RWPE2 (cell line): ENCODE measurements at regions not wholly inside any gene's neighbourhood (a gene's known extent, or its start where the extent isn't known, plus 50 kb on each side); places are given as distances from the start of the nearest gene placed in this dataset.
"Not testable (repeated sequence)": the region's sequence is repeated elsewhere in the genome, so short reads cannot be mapped to it uniquely, and the experiment has no call there.

Experiments
- ATAC-seq: fragments of 200-7000 bp; cut with Tn5 transposase; 3 replicates; pipeline ENCODE4 v1.9.1; 2021; ENCODE audit warnings: low read depth
- DNase-seq: peaks from one replicate; pipeline ENCODE4 v3.0.0-alpha.2; 2020; ENCODE audit warnings: low spot score
- H3K27ac ChIP-seq: fragments of 450-650 bp; 2 replicates; pipeline ENCODE4 v1.5.1; 2017; ENCODE audit warnings: mild to moderate bottlenecking; ENCODE audit not compliant: poor library complexity, severe bottlenecking
- H3K27me3 ChIP-seq: fragments of 250-450 bp; sonication (Bioruptor Pico); 2 replicates; pipeline ENCODE4 v1.5.1; 2021; ENCODE audit warnings: mild to moderate bottlenecking, moderate library complexity; ENCODE audit not compliant: insufficient read depth, poor library complexity, severe bottlenecking
- H3K36me3 ChIP-seq: fragments of 250-450 bp; sonication (Bioruptor Pico); 2 replicates; pipeline ENCODE4 v1.5.1; 2020; ENCODE audit warnings: low read depth, mild to moderate bottlenecking, moderate library complexity
- H3K4me1 ChIP-seq: fragments of 250-450 bp; sonication (Bioruptor Pico); 2 replicates; pipeline ENCODE4 v1.5.1; 2021; ENCODE audit warnings: mild to moderate bottlenecking, moderate library complexity; ENCODE audit not compliant: insufficient read depth, poor library complexity, severe bottlenecking
- H3K4me3 ChIP-seq: fragments of 250-450 bp; sonication (Bioruptor Pico); 2 replicates; pipeline ENCODE4 v1.5.1; 2021; ENCODE audit warnings: mild to moderate bottlenecking, moderate library complexity; ENCODE audit not compliant: severe bottlenecking
- H3K9me3 ChIP-seq: fragments of 250-450 bp; sonication (Bioruptor Pico); 2 replicates; pipeline ENCODE4 v1.5.1; 2021; ENCODE audit warnings: mild to moderate bottlenecking, moderate library complexity; ENCODE audit not compliant: severe bottlenecking
- CTCF ChIP-seq: fragments of 450-650 bp; IDR thresholded peaks from one replicate; pipeline ENCODE4 v1.5.1; 2017; ENCODE audit warnings: mild to moderate bottlenecking, moderate library complexity; ENCODE audit not compliant: poor library complexity, severe bottlenecking

DNA sequence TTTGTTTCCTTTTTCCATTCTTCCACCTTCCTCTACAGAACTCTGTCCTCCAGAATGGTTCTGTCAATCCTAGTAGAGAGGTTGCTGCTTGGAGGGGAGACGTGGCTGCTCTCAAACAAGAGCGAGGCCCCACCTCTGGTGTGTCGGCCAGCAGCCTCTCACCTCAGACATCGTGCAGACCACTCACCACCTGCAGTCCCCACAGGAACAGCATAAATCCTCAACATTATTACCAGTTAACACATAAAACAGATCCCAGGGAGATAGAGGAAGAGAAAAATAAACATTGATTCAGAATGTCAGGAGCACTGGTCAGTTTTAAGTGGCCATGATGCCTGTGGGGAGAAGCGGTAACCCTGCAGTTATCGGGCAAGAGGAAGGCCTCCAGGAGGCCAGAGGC is 485.9 kb upstream of the DPP6 start:
- no peak for TF ChIP-seq CTCF
- Histone ChIP-seq H3K27ac (no peak overlapping the region), H3K4me1 (no peaks in the 10 kb centered on the region), H3K36me3 (no peaks in the 10 kb centered on the region), H3K4me3 (no peak overlapping the region), H3K27me3 (no peaks in the 10 kb centered on the region), H3K9me3 (no peaks in the 10 kb centered on the region)
- ATAC-seq: no peak
- DNase-seq: no peak

DNA sequence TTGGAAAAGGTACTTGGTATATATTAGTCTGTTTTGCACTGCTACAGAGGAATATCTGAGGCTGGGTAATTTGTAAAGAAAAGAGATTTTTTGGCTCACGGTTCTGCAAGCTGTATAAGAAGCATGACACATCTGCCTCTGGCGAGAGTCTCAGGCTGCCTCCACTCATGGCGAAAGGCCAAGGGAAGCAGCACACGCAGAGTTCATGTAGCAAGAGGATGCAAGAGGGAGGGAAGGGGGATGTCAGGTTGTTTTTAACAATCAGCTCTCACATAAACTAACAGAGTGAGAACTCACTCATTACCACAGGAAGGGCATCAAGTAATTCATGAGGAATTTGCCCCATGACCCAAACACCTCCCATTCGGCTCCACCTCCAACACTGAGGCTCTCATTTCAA is 484.8 kb upstream of the DPP6 start:
- no peak for DNase-seq
- no peak for TF ChIP-seq CTCF
- Histone ChIP-seq H3K36me3 (no peaks in the 10 kb centered on the region), H3K27me3 (no peaks in the 10 kb centered on the region), H3K9me3 (no peaks in the 10 kb centered on the region), H3K27ac (no peak overlapping the region), H3K4me3 (no peak overlapping the region), H3K4me1 (no peaks in the 10 kb centered on the region)
- ATAC-seq: no peak

DNA sequence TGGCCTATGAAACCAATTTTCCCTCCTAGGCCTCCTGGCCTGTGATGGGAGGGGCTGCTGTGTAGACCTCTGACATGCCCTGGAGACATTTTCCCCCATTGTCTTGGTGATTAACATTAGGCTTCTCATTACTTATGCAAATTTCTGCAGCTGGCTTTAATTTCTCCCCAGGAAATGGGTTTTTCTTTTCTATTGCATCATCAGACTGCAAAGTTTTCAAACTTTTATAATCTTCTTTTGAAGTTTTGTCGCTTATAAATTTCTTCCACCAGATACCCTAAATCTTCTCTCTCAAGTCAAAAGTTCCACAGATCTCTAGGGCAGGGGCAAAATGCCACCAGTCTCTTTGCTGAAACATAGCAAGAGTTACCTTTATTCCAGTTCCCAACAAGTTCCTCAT is 482.7 kb upstream of the DPP6 start:
- not testable (repeated sequence) for DNase-seq, H3K27ac ChIP-seq, H3K27me3 ChIP-seq, ATAC-seq, H3K4me1 ChIP-seq, H3K9me3 ChIP-seq, H3K36me3 ChIP-seq, H3K4me3 ChIP-seq

DNA sequence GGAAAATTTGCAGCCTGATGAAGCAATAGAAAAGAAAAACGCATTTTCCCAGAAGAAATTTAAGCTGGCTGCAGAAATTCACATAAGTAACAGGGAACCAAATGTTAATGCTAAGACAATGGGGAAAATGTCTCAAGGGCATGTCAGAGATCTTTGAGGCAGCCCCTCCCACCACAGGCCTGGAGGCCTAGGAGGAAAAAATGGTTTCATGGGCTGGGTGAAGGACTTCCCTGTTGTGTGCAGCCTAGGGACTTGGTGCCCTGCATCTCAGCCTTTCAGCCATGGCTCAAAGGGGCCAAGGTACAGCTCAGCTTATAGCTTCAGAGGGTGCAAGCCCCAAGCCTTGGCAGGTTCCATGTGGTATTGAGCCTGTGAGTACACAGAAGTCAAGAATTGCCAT is 476.1 kb upstream of the DPP6 start:
- Histone ChIP-seq H3K27ac (no peak overlapping the region), H3K4me1 (no peaks in the 10 kb centered on the region), H3K27me3 (no peaks in the 10 kb centered on the region), H3K4me3 (no peak overlapping the region), H3K9me3 (no peaks in the 10 kb centered on the region), H3K36me3 (no peaks in the 10 kb centered on the region)
- ATAC-seq (no peak), DNase-seq (no peak)
- TF ChIP-seq CTCF: no peak

DNA sequence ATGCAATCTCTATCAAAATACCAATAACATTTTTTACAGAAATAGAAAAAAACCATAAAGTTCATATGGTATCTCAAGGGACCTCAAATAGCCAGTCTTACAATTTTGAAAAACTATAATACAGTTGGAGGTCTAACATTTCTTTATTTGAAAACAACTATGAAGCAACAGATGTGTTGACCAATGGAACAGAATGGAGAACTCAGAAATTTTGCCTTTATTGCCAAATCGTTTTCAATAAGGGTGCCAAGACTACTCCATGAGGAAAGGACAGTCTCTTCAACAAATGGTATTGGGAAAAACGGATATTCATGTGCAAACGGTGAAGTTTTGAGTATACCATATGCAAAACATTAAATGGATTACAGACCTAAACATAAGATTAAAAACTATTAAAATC is 470.8 kb upstream of the DPP6 start:
- DNase-seq: no peak
- Histone ChIP-seq H3K36me3 (no peaks in the 10 kb centered on the region), H3K9me3 (peaks cover 6% of the 10 kb centered on the region), H3K27ac (no peak overlapping the region), H3K27me3 (no peaks in the 10 kb centered on the region), H3K4me3 (no peak overlapping the region), H3K4me1 (no peaks in the 10 kb centered on the region)
- no peak for ATAC-seq
- TF ChIP-seq CTCF: no peak
